Muscle of arm (tissue), 1 donor: ENCODE measurements at regions not wholly inside any gene's neighbourhood (a gene's known extent, or its start where the extent isn't known, plus 50 kb on each side); places are given as distances from the start of the nearest gene placed in this dataset.
A peak's percentile ranks its signal among the peaks of the same experiment; 100 is the strongest.
"Not testable (repeated sequence)": the region's sequence is repeated elsewhere in the genome, so short reads cannot be mapped to it uniquely, and the experiment has no call there.

Experiments used
- DNase-seq: peaks from one replicate; pipeline ENCODE4 v3.0.0-alpha.2; 2013

GRCh38 chr12:59084511-59085375 is 164.4 kb upstream of the LRIG3 start:
- peak; percentile 88 for DNase-seq

- no peak for DNase-seq
Measured at GRCh38 chr12:59082952-59083351, 162.6 kb upstream of the LRIG3 start.

GRCh38 chr12:59080101-59080500 is 159.8 kb upstream of the LRIG3 start:
- no peak for DNase-seq

GRCh38 chr12:59079472-59079871 is 159.2 kb upstream of the LRIG3 start:
- DNase-seq, result no peak

- no peak for DNase-seq
Measured at GRCh38 chr12:59079002-59079401, 158.7 kb upstream of the LRIG3 start.

GRCh38 chr12:59077575-59078426 is 157.5 kb upstream of the LRIG3 start:
- peak; percentile 84 for DNase-seq

GRCh38 chr12:59077153-59077552 is 156.8 kb upstream of the LRIG3 start:
- no peak for DNase-seq

- no peak for DNase-seq
Measured at GRCh38 chr12:59076622-59077021, 156.3 kb upstream of the LRIG3 start.

- DNase-seq, result no peak
Measured at GRCh38 chr12:59075968-59076490, 155.7 kb upstream of the LRIG3 start.

GRCh38 chr12:59075141-59075540 is 154.8 kb upstream of the LRIG3 start:
- DNase-seq, result no peak

GRCh38 chr12:59070322-59070933 is 150.1 kb upstream of the LRIG3 start:
- DNase-seq, result no peak

- DNase-seq, result no peak
Measured at GRCh38 chr12:59069516-59069915, 149.2 kb upstream of the LRIG3 start.

- DNase-seq, result no peak
Measured at GRCh38 chr12:59068436-59068835, 148.1 kb upstream of the LRIG3 start.

GRCh38 chr12:59067083-59067482 is 146.8 kb upstream of the LRIG3 start:
- no peak for DNase-seq

GRCh38 chr12:59066445-59066844 is 146.1 kb upstream of the LRIG3 start:
- DNase-seq, result no peak

- DNase-seq, result peak; percentile 80
Measured at GRCh38 chr12:59059088-59059935, 139.0 kb upstream of the LRIG3 start.

GRCh38 chr12:59056966-59057365 is 136.7 kb upstream of the LRIG3 start:
- DNase-seq, result no peak

GRCh38 chr12:59055204-59055860 is 135.0 kb upstream of the LRIG3 start:
- DNase-seq, result no peak

- not testable (repeated sequence) for DNase-seq
Measured at GRCh38 chr12:59053266-59053899, 133.1 kb upstream of the LRIG3 start.
